HEK293 (cell line): ENCODE measurements at regions not wholly inside any gene's neighbourhood (a gene's known extent, or its start where the extent isn't known, plus 50 kb on each side); places are given as distances from the start of the nearest gene placed in this dataset.

Experiments used
- CTCF ChIA-PET: fragments of 350-600 bp; formaldehyde crosslinking; extraction: SDS; loops from one replicate; lab custom pipeline; 2021; ENCODE audit warnings: antibody characterized with exemption; lab: Yijun Ruan, JAX
- POLR2A ChIA-PET: fragments of 300-600 bp; formaldehyde crosslinking; extraction: SDS; loops from one replicate; lab custom pipeline; 2020; ENCODE audit warnings: antibody characterized with exemption, inconsistent platforms; lab: Yijun Ruan, JAX
- H3K27ac ChIP-seq: fragments of 200-500 bp; sonication (Bioruptor generic); 2 replicates; pipeline ENCODE4 v1.5.1; 2014; ENCODE audit warnings: low read depth, low read length, control low read depth, inconsistent platforms; ENCODE audit errors: extremely low read depth
- H3K36me3 ChIP-seq, 2 experiments: fragments of 200-500 bp in 1 of 2; sonication (Bioruptor generic) in 1 of 2; 1 replicate in 1 of 2; 2 replicates in 1 of 2; pipeline ENCODE4 v1.5.1; 2014 to 2017; ENCODE audit warnings: inconsistent platforms in 2 of 2, low read length in 2 of 2; ENCODE audit not compliant: control insufficient read depth in 2 of 2, insufficient read depth in 1 of 2
- H3K4me1 ChIP-seq: fragments of 200-500 bp; sonication (Bioruptor generic); 2 replicates; pipeline ENCODE4 v1.5.1; 2014; ENCODE audit warnings: mild to moderate bottlenecking, low read length, inconsistent platforms; ENCODE audit not compliant: control insufficient read depth, insufficient read depth
- H3K4me3 ChIP-seq: 2 replicates; pipeline ENCODE4 v1.5.1; 2011; ENCODE audit warnings: low read depth, mild to moderate bottlenecking, control low read depth, low read length, moderate library complexity
- H3K9me3 ChIP-seq: fragments of 200-500 bp; sonication (Bioruptor generic); 2 replicates; pipeline ENCODE4 v1.5.1; 2014; ENCODE audit warnings: low read depth, low read length, inconsistent platforms; ENCODE audit not compliant: control insufficient read depth, insufficient read depth
- MYNN ChIP-seq: fragments of 450-650 bp; formaldehyde crosslinking; IDR thresholded peaks from 2 replicates; pipeline ENCODE4 v1.5.1; 2016; ENCODE audit warnings: missing biosample characterization, missing genetic modification characterization, borderline replicate concordance
- PRDM6 ChIP-seq: fragments of 450-650 bp; formaldehyde crosslinking; IDR thresholded peaks from 2 replicates; pipeline ENCODE4 v1.5.1; 2017; ENCODE audit warnings: missing biosample characterization, missing genetic modification characterization
- SP3 ChIP-seq: fragments of 450-650 bp; formaldehyde crosslinking; IDR thresholded peaks from 2 replicates; pipeline ENCODE4 v1.5.1; 2016; ENCODE audit warnings: missing biosample characterization, missing genetic modification characterization
- ZFP41 ChIP-seq: fragments of 450-650 bp; formaldehyde crosslinking; IDR thresholded peaks from 2 replicates; pipeline ENCODE4 v1.5.1; 2016; ENCODE audit warnings: missing biosample characterization, missing genetic modification characterization, borderline replicate concordance
- ZNF112 ChIP-seq: fragments of 450-650 bp; formaldehyde crosslinking; IDR thresholded peaks from 2 replicates; pipeline ENCODE4 v1.5.0; 2017; ENCODE audit warnings: missing biosample characterization, missing genetic modification characterization
- ZNF114 ChIP-seq: fragments of 450-650 bp; formaldehyde crosslinking; IDR thresholded peaks from 2 replicates; pipeline ENCODE4 v1.5.0; 2017; ENCODE audit warnings: missing biosample characterization, missing genetic modification characterization
- ZNF155 ChIP-seq: fragments of 450-650 bp; formaldehyde crosslinking; IDR thresholded peaks from 2 replicates; pipeline ENCODE4 v1.5.1; 2016; ENCODE audit warnings: missing biosample characterization, missing genetic modification characterization
- ZNF169 ChIP-seq: fragments of 450-650 bp; formaldehyde crosslinking; IDR thresholded peaks from 2 replicates; pipeline ENCODE4 v1.5.1; 2016; ENCODE audit warnings: missing biosample characterization, missing genetic modification characterization
- ZNF174 ChIP-seq: fragments of 450-650 bp; formaldehyde crosslinking; IDR thresholded peaks from 2 replicates; pipeline ENCODE4 v1.5.0; 2017; ENCODE audit warnings: missing biosample characterization, mild to moderate bottlenecking, missing genetic modification characterization
- ZNF211 ChIP-seq: fragments of 450-650 bp; formaldehyde crosslinking; IDR thresholded peaks from 2 replicates; pipeline ENCODE4 v1.5.1; 2016; ENCODE audit warnings: low read depth, missing biosample characterization, missing genetic modification characterization
- ZNF239 ChIP-seq: fragments of 450-650 bp; formaldehyde crosslinking; IDR thresholded peaks from 2 replicates; pipeline ENCODE4 v1.5.1; 2016; ENCODE audit warnings: missing biosample characterization, missing genetic modification characterization
- ZNF311 ChIP-seq: fragments of 450-650 bp; formaldehyde crosslinking; IDR thresholded peaks from 2 replicates; pipeline ENCODE4 v1.5.1; 2017; ENCODE audit warnings: missing biosample characterization, missing genetic modification characterization, borderline replicate concordance
- ZNF48 ChIP-seq: fragments of 450-650 bp; formaldehyde crosslinking; IDR thresholded peaks from 2 replicates; pipeline ENCODE4 v1.5.1; 2016; ENCODE audit warnings: missing biosample characterization, missing genetic modification characterization
- ZNF544 ChIP-seq: fragments of 450-650 bp; formaldehyde crosslinking; IDR thresholded peaks from 2 replicates; pipeline ENCODE4 v1.5.0; 2017; ENCODE audit warnings: missing biosample characterization, missing genetic modification characterization
- ZNF558 ChIP-seq: fragments of 450-650 bp; formaldehyde crosslinking; IDR thresholded peaks from 2 replicates; pipeline ENCODE4 v1.5.1; 2016; ENCODE audit warnings: missing biosample characterization, missing genetic modification characterization
- ZNF707 ChIP-seq: fragments of 450-650 bp; formaldehyde crosslinking; IDR thresholded peaks from 2 replicates; pipeline ENCODE4 v1.5.1; 2016; ENCODE audit warnings: missing biosample characterization, missing genetic modification characterization
- ZNF747 ChIP-seq: fragments of 450-650 bp; formaldehyde crosslinking; IDR thresholded peaks from 2 replicates; pipeline ENCODE4 v1.5.1; 2016; ENCODE audit warnings: missing biosample characterization, missing genetic modification characterization
- ZXDB ChIP-seq: fragments of 450-650 bp; formaldehyde crosslinking; IDR thresholded peaks from 2 replicates; pipeline ENCODE4 v1.5.1; 2016; ENCODE audit warnings: missing biosample characterization, missing genetic modification characterization
- TF ChIP-seq, protein P1 (sequence below): fragments of 450-650 bp; formaldehyde crosslinking; IDR thresholded peaks from 2 replicates; pipeline ENCODE4 v1.5.1; 2016; ENCODE audit warnings: missing biosample characterization, missing genetic modification characterization
- TF ChIP-seq, protein P2 (sequence below): fragments of 450-650 bp; IDR thresholded peaks from 2 replicates; pipeline ENCODE4 v1.5.1; 2018; ENCODE audit warnings: missing biosample characterization, mild to moderate bottlenecking, missing genetic modification characterization

DNA sequence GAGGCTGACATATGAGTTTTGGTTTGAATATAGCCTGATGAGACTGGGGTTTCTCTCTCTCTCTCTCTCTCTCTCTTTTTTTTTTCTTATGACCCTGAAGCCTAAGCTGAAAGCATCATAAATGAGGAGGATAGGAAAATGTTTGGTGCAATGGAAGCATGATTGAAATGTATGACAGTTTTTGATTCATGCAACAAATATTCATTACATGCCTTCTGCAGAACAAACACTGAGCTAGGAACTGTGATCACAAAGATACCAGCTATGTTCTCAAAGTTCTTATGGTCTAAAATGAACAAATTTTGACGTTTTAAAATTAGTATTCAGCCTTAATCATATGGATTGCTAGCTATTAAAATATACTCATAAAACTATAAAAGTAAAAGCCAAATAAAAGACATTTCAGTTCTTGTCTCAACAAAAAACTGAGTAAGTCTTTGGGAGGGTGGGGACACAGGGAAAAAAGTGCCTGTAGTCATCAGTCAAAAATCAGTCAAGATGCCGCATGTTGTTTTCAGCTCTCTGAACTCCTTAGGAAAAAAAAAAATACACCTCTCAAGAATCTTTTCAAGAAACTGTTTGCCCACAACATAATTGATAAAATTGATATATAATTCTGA lies 57.2 kb downstream of the NKX6-1 start:
- H3K27ac ChIP-seq = no peak overlapping the region
- ChIA-PET POLR2A (no interaction called here), CTCF (interaction anchor here (1.2 kb wide), 1 partner anchor 10 kb away, joined by 4 read pairs; no protein-coding TSS in a partner anchor)
- H3K36me3 ChIP-seq = no peaks in the 10 kb centered on the region
- TF ChIP-seq ZXDB (no peak), ZNF169 (tag by site-specific recombination) (no peak), PRDM6 (tag by site-specific recombination) (no peak), ZNF239 (tag by site-specific recombination) (no peak), ZNF747 (tag by site-specific recombination) (no peak), ZNF112 (tag by site-specific recombination) (no peak), ZNF155 (no peak), SP3 (tag by site-specific recombination) (no peak), MYNN (tag by site-specific recombination) (no peak), ZNF707 (tag by site-specific recombination) (no peak), ZNF48 (tag by site-specific recombination) (no peak), ZNF211 (no peak), ZFP41 (tag by site-specific recombination) (no peak), ZNF174 (tag by site-specific recombination) (no peak), ZNF114 (no peak)
- TF ChIP-seq, protein P1, sequence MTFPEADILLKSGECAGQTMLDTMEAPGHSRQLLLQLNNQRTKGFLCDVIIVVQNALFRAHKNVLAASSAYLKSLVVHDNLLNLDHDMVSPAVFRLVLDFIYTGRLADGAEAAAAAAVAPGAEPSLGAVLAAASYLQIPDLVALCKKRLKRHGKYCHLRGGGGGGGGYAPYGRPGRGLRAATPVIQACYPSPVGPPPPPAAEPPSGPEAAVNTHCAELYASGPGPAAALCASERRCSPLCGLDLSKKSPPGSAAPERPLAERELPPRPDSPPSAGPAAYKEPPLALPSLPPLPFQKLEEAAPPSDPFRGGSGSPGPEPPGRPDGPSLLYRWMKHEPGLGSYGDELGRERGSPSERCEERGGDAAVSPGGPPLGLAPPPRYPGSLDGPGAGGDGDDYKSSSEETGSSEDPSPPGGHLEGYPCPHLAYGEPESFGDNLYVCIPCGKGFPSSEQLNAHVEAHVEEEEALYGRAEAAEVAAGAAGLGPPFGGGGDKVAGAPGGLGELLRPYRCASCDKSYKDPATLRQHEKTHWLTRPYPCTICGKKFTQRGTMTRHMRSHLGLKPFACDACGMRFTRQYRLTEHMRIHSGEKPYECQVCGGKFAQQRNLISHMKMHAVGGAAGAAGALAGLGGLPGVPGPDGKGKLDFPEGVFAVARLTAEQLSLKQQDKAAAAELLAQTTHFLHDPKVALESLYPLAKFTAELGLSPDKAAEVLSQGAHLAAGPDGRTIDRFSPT (tag by site-specific recombination) = no peak
- TF ChIP-seq, protein P2, sequence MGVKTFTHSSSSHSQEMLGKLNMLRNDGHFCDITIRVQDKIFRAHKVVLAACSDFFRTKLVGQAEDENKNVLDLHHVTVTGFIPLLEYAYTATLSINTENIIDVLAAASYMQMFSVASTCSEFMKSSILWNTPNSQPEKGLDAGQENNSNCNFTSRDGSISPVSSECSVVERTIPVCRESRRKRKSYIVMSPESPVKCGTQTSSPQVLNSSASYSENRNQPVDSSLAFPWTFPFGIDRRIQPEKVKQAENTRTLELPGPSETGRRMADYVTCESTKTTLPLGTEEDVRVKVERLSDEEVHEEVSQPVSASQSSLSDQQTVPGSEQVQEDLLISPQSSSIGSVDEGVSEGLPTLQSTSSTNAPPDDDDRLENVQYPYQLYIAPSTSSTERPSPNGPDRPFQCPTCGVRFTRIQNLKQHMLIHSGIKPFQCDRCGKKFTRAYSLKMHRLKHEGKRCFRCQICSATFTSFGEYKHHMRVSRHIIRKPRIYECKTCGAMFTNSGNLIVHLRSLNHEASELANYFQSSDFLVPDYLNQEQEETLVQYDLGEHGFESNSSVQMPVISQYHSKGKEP (tag by site-specific recombination) = no peak
- H3K4me1 ChIP-seq = no peaks in the 10 kb centered on the region
- no peaks in the 10 kb centered on the region for H3K9me3 ChIP-seq
- H3K4me3 ChIP-seq = no peak overlapping the region

DNA sequence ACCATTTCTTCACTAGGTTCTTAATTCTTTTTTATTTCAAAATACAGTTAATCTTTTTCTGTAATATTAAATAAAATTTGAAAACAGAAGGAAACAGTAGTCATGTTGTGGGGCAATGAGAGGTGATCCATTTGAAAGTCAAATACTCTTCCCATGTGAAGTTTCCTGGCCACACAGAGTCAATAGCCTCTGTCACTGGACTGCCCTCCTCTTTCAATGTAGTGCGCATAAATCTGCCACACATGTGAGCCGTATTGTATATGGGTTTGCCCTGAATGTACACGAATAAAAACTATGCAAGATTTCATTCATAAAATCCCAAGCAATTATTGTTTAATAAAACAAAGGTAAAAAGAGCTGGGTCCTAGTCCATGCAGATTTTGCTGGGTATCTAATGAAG lies 59.1 kb downstream of the NKX6-1 start:
- H3K9me3 ChIP-seq = no peaks in the 10 kb centered on the region
- no peak overlapping the region for H3K4me3 ChIP-seq
- no peaks in the 10 kb centered on the region for H3K36me3 ChIP-seq
- CTCF ChIA-PET = no interaction called here
- POLR2A ChIA-PET = no interaction called here
- H3K4me1 ChIP-seq = no peaks in the 10 kb centered on the region
- TF ChIP-seq ZNF311 (tag by site-specific recombination) (no peak), ZNF558 (tag by site-specific recombination) (no peak), ZNF544 (tag by site-specific recombination) (no peak), ZNF114 (no peak)
- TF ChIP-seq, all 188 proteins: peak for 0
- no peak overlapping the region for H3K27ac ChIP-seq
